SKM-1 treated with dmso at 0.1 percent for 144 hours (cell line): ENCODE measurements at regions not wholly inside any gene's neighbourhood (a gene's known extent, or its start where the extent isn't known, plus 50 kb on each side); places are given as distances from the start of the nearest gene placed in this dataset.
"Not testable (repeated sequence)": the region's sequence is repeated elsewhere in the genome, so short reads cannot be mapped to it uniquely, and the experiment has no call there.

Experiments used
- DNase-seq: peaks from one replicate; lab custom pipeline; 2025; ENCODE audit not compliant: unreplicated experiment; lab: John Stamatoyannopoulos, UW

- DNase-seq, result no peak
Measured at GRCh38 chr13:26896986-26897668, 136.5 kb upstream of the GPR12 start.

- DNase-seq, result no peak
Measured at GRCh38 chr13:26895808-26896466, 135.4 kb upstream of the GPR12 start.

GRCh38 chr13:26895081-26895807 is 134.7 kb upstream of the GPR12 start:
- no peak for DNase-seq

- DNase-seq, result no peak
Measured at GRCh38 chr13:26888632-26889031, 128.0 kb upstream of the GPR12 start.

- no peak for DNase-seq
Measured at GRCh38 chr13:26887594-26887993, 127.0 kb upstream of the GPR12 start.

- no peak for DNase-seq
Measured at GRCh38 chr13:26883613-26884257, 123.1 kb upstream of the GPR12 start.

GRCh38 chr13:26882731-26883130 is 122.1 kb upstream of the GPR12 start:
- DNase-seq, result no peak

GRCh38 chr13:26881154-26881553 is 120.6 kb upstream of the GPR12 start:
- no peak for DNase-seq

- no peak for DNase-seq
Measured at GRCh38 chr13:26880735-26881134, 120.1 kb upstream of the GPR12 start.

- DNase-seq, result no peak
Measured at GRCh38 chr13:26878438-26878837, 117.9 kb upstream of the GPR12 start.

GRCh38 chr13:26873386-26873698 is 112.8 kb upstream of the GPR12 start:
- DNase-seq, result no peak

- peak; percentile 21 for DNase-seq
Measured at GRCh38 chr13:26872525-26873385, 112.2 kb upstream of the GPR12 start.

GRCh38 chr13:26867451-26868091 is 107.0 kb upstream of the GPR12 start:
- DNase-seq, result no peak

- DNase-seq, result no peak
Measured at GRCh38 chr13:26864576-26864975, 104.0 kb upstream of the GPR12 start.

- no peak for DNase-seq
Measured at GRCh38 chr13:26861941-26862340, 101.4 kb upstream of the GPR12 start.

- no peak for DNase-seq
Measured at GRCh38 chr13:26855921-26856320, 95.3 kb upstream of the GPR12 start.

- no peak for DNase-seq
Measured at GRCh38 chr13:26855071-26855470, 94.5 kb upstream of the GPR12 start.

GRCh38 chr13:26853323-26853722 is 92.7 kb upstream of the GPR12 start:
- DNase-seq, result no peak

GRCh38 chr13:26847281-26847680 is 86.7 kb upstream of the GPR12 start:
- no peak for DNase-seq

- DNase-seq, result not testable (repeated sequence)
Measured at GRCh38 chr13:26845063-26845462, 84.5 kb upstream of the GPR12 start.
